Colonic mucosa (tissue), 4 donors: ENCODE measurements at regions not wholly inside any gene's neighbourhood (a gene's known extent, or its start where the extent isn't known, plus 50 kb on each side); places are given as distances from the start of the nearest gene placed in this dataset.

ENCODE experiments used
- DNase-seq: peaks from one replicate; pipeline ENCODE4 v3.0.0-alpha.2; 2020
- H3K27ac ChIP-seq: fragments of 200-600 bp; one replicate; pipeline ENCODE4 v1.8.0; 2021
- H3K27me3 ChIP-seq: fragments of 200-600 bp; one replicate; pipeline ENCODE4 v1.8.0; 2021
- H3K36me3 ChIP-seq: fragments of 200-600 bp; one replicate; pipeline ENCODE4 v1.8.0; 2021
- H3K4me1 ChIP-seq: fragments of 200-600 bp; one replicate; pipeline ENCODE4 v1.8.0; 2021; ENCODE audit warnings: mild to moderate bottlenecking
- H3K4me3 ChIP-seq: fragments of 200-600 bp; one replicate; pipeline ENCODE4 v1.8.0; 2021
- H3K9ac ChIP-seq, 2 donors: one replicate each; pipeline ENCODE4 v1.7.0; 2013; ENCODE audit warnings: control low read depth in 2 of 2, low read depth in 2 of 2, low read length in 2 of 2
- H3K9me3 ChIP-seq: fragments of 200-600 bp; one replicate; pipeline ENCODE4 v1.8.0; 2021
- CTCF ChIP-seq: fragments of 200-600 bp; IDR thresholded peaks from one replicate; pipeline ENCODE4 v1.8.0; 2022; ENCODE audit warnings: antibody characterized with exemption, mild to moderate bottlenecking
- intact Hi-C: fragments of 100-400 bp; cut with DNase I; formaldehyde crosslinking; loops from one replicate; pipeline ENCODE4 v1.14.1; 2022
- donor health status: healthy.
- donor health status: DM: no; HTN: no; CAD: no.
- donor health status: DM: no; HTN: no; CAD: no.

GRCh38 chr5:166781737-166782136, 1509.7 kb upstream of the WWC1 start:
- no peaks in the 10 kb centered on the region for H3K36me3 ChIP-seq
- H3K4me3 ChIP-seq = no peak overlapping the region
- H3K27me3 ChIP-seq = no peaks in the 10 kb centered on the region
- DNase-seq = no peak
- no peak overlapping the region for H3K27ac ChIP-seq
- H3K9me3 ChIP-seq = no peaks in the 10 kb centered on the region
- no peak for TF ChIP-seq CTCF
- H3K9ac ChIP-seq = no peak overlapping the region
- intact Hi-C loops = no loop called here
- H3K4me1 ChIP-seq = no peaks in the 10 kb centered on the region

GRCh38 chr5:166784545-166785078, 1506.8 kb upstream of the WWC1 start:
- DNase-seq = no peak
- Histone ChIP-seq H3K4me1 (no peaks in the 10 kb centered on the region), H3K36me3 (no peaks in the 10 kb centered on the region), H3K27ac (no peak overlapping the region), H3K4me3 (no peak overlapping the region), H3K9ac (no peak overlapping the region), H3K27me3 (no peaks in the 10 kb centered on the region), H3K9me3 (no peaks in the 10 kb centered on the region)
- intact Hi-C loops = no loop called here
- TF ChIP-seq CTCF = no peak

- DNase-seq = no peak
- TF ChIP-seq CTCF = no peak
- intact Hi-C loops = no loop called here
- no peaks in the 10 kb centered on the region for H3K27me3 ChIP-seq
- H3K9ac ChIP-seq = no peak overlapping the region
- H3K4me1 ChIP-seq = no peaks in the 10 kb centered on the region
- no peaks in the 10 kb centered on the region for H3K9me3 ChIP-seq
- H3K4me3 ChIP-seq = no peak overlapping the region
- H3K36me3 ChIP-seq = no peaks in the 10 kb centered on the region
- H3K27ac ChIP-seq = no peak overlapping the region
These were observed 1505.3 kb upstream of the WWC1 start for GRCh38 chr5:166786178-166786577.

DNA sequence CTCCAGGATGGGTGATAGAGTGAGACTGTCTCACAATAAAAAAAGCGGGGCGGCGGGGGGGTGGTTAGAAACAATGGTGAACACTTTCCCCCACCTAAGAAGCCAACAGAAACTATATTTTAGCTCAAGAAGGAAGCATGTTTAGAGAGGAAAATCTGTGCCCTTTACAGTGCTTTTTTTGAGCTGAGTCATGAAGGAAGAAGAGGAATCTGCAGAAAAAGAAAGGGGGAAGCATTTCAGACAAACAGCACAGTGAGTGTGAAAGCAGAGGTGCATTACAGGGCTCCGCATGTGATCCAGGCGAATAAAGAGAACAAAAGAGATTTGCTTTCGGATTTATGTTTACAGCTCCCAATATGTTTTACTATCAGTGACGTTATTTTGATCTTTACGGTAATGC, 1504.6 kb upstream of the WWC1 start:
- Histone ChIP-seq H3K36me3 (no peaks in the 10 kb centered on the region), H3K9me3 (no peaks in the 10 kb centered on the region), H3K27me3 (no peaks in the 10 kb centered on the region), H3K9ac (no peak overlapping the region), H3K4me1 (no peaks in the 10 kb centered on the region), H3K4me3 (no peak overlapping the region), H3K27ac (no peak overlapping the region)
- no peak for DNase-seq
- TF ChIP-seq CTCF = no peak
- intact Hi-C loops = no loop called here

DNA sequence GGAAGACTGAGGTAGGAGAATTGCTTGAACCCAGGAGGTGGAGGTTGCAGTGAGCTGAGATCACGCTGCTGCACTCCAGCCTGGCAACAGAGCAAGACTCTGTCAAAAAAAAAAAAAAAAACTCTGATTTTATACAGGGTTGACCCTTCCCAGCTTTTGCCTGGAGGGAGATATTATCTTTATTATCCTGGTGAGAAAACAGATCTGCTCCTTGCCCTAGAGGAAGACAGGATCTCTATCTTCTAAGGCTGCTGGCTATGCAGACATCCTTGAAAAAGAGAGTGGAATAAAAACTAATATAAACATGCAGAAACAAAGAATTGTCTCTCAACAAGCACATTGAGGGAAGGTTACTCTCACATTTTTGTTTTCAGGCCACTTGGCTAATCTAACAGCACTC, 1503.4 kb upstream of the WWC1 start:
- intact Hi-C loops = no loop called here
- no peaks in the 10 kb centered on the region for H3K9me3 ChIP-seq
- H3K4me3 ChIP-seq = no peak overlapping the region
- no peak overlapping the region for H3K9ac ChIP-seq
- H3K4me1 ChIP-seq = no peaks in the 10 kb centered on the region
- no peak for TF ChIP-seq CTCF
- no peak overlapping the region for H3K27ac ChIP-seq
- DNase-seq = no peak
- no peaks in the 10 kb centered on the region for H3K36me3 ChIP-seq
- H3K27me3 ChIP-seq = no peaks in the 10 kb centered on the region

- no peak for TF ChIP-seq CTCF
- Histone ChIP-seq H3K4me1 (no peaks in the 10 kb centered on the region), H3K27me3 (no peaks in the 10 kb centered on the region), H3K27ac (no peak overlapping the region), H3K4me3 (no peak overlapping the region), H3K9ac (no peak overlapping the region), H3K9me3 (no peaks in the 10 kb centered on the region), H3K36me3 (no peaks in the 10 kb centered on the region)
- DNase-seq = no peak
- intact Hi-C loops = no loop called here
These were observed 1495.7 kb upstream of the WWC1 start for GRCh38 chr5:166795756-166796155.
